Activated CD8-positive, alpha-beta T cell treated with anti-CD3 and anti-CD28 coated beads for 36 hours (primary cell): ENCODE measurements at regions not wholly inside any gene's neighbourhood (a gene's known extent, or its start where the extent isn't known, plus 50 kb on each side); places are given as distances from the start of the nearest gene placed in this dataset.

ENCODE experiments used
- ATAC-seq: fragments of 200-7000 bp; cut with Tn5 transposase; one replicate; pipeline ENCODE4 v1.10.0; 2021; ENCODE audit warnings: mild to moderate bottlenecking, moderate library complexity
- CTCF ChIA-PET: fragments of 350-600 bp; sonication (Branson Sonifier 250); formaldehyde crosslinking; loops from one replicate; lab custom pipeline; 2021; ENCODE audit warnings: antibody characterized with exemption; lab: Charles Lee
- POLR2A ChIA-PET: fragments of 350-600 bp; sonication (Branson Sonifier 250); formaldehyde crosslinking; loops from one replicate; lab custom pipeline; 2021; ENCODE audit warnings: antibody characterized with exemption; lab: Charles Lee
- DNase-seq: peaks from one replicate; pipeline ENCODE4 v3.0.0-alpha.2; 2020
- H3K27ac Mint-ChIP-seq: one replicate; pipeline ENCODE4 v1.8.0; 2021; ENCODE audit warnings: mild to moderate bottlenecking, mixed read lengths
- H3K27me3 Mint-ChIP-seq: one replicate; pipeline ENCODE4 v1.8.0; 2021; ENCODE audit warnings: mixed read lengths
- H3K36me3 Mint-ChIP-seq: one replicate; pipeline ENCODE4 v1.8.0; 2021; ENCODE audit warnings: low read depth, mixed read lengths
- H3K4me1 Mint-ChIP-seq: one replicate; pipeline ENCODE4 v1.8.0; 2021; ENCODE audit warnings: low read depth, mixed read lengths
- H3K4me3 Mint-ChIP-seq: one replicate; pipeline ENCODE4 v1.8.0; 2021; ENCODE audit warnings: mild to moderate bottlenecking, moderate library complexity, mixed read lengths
- H3K9me3 Mint-ChIP-seq: one replicate; pipeline ENCODE4 v1.8.0; 2021; ENCODE audit warnings: mixed read lengths
- intact Hi-C: fragments of 100-400 bp; cut with micrococcal nuclease; formaldehyde crosslinking; loops from one replicate; pipeline ENCODE4 v1.10.0; 2022
- TF ChIP-seq, protein P1 (sequence below): fragments of 200-600 bp; IDR thresholded peaks from one replicate; pipeline ENCODE4 v1.8.0; 2022; ENCODE audit warnings: antibody characterized with exemption, mild to moderate bottlenecking

- H3K9me3 Mint-ChIP-seq = peaks cover 4% of the 10 kb centered on the region
- no peak overlapping the region for H3K4me3 Mint-ChIP-seq
- peaks cover 6% of the 10 kb centered on the region for H3K27me3 Mint-ChIP-seq
- POLR2A ChIA-PET = no interaction called here
- H3K27ac Mint-ChIP-seq = no peak overlapping the region
- TF ChIP-seq, protein P1, sequence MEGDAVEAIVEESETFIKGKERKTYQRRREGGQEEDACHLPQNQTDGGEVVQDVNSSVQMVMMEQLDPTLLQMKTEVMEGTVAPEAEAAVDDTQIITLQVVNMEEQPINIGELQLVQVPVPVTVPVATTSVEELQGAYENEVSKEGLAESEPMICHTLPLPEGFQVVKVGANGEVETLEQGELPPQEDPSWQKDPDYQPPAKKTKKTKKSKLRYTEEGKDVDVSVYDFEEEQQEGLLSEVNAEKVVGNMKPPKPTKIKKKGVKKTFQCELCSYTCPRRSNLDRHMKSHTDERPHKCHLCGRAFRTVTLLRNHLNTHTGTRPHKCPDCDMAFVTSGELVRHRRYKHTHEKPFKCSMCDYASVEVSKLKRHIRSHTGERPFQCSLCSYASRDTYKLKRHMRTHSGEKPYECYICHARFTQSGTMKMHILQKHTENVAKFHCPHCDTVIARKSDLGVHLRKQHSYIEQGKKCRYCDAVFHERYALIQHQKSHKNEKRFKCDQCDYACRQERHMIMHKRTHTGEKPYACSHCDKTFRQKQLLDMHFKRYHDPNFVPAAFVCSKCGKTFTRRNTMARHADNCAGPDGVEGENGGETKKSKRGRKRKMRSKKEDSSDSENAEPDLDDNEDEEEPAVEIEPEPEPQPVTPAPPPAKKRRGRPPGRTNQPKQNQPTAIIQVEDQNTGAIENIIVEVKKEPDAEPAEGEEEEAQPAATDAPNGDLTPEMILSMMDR = no peak
- intact Hi-C loops = no loop called here
- CTCF ChIA-PET = interaction anchor here (1.1 kb wide), 1 partner anchor 55 kb away, joined by 5 read pairs; no protein-coding TSS in a partner anchor
- no peaks in the 10 kb centered on the region for H3K36me3 Mint-ChIP-seq
- no peaks in the 10 kb centered on the region for H3K4me1 Mint-ChIP-seq
- ATAC-seq = no peak
- DNase-seq = no peak
Observed at GRCh38 chr16:48487287-48487686, 102.1 kb upstream of the SIAH1 start.

GRCh38 chr16:48481772-48482171, 96.6 kb upstream of the SIAH1 start:
- ChIA-PET CTCF (interaction anchor here (1.3 kb wide), 2 partner anchors 12 to 142 kb away, joined by 3 to 4 read pairs; no protein-coding TSS in a partner anchor), POLR2A (no interaction called here)
- Mint-ChIP-seq H3K27ac (no peak overlapping the region), H3K9me3 (peaks cover 6% of the 10 kb centered on the region), H3K4me1 (no peaks in the 10 kb centered on the region), H3K27me3 (peaks cover 6% of the 10 kb centered on the region), H3K4me3 (no peak overlapping the region), H3K36me3 (no peaks in the 10 kb centered on the region)
- ATAC-seq = no peak
- TF ChIP-seq, protein P1 = no peak
- no peak for DNase-seq
- intact Hi-C loops = no loop called here

GRCh38 chr16:48481211-48481610, 96.0 kb upstream of the SIAH1 start:
- intact Hi-C loops = no loop called here
- no peak for ATAC-seq
- Mint-ChIP-seq H3K27ac (no peak overlapping the region), H3K27me3 (peaks cover 6% of the 10 kb centered on the region), H3K9me3 (peaks cover 6% of the 10 kb centered on the region), H3K4me1 (no peaks in the 10 kb centered on the region), H3K4me3 (no peak overlapping the region), H3K36me3 (no peaks in the 10 kb centered on the region)
- ChIA-PET POLR2A (no interaction called here), CTCF (interaction anchor here (1.3 kb wide), 1 partner anchor 11 kb away, joined by 4 read pairs; no protein-coding TSS in a partner anchor)
- DNase-seq = no peak
- TF ChIP-seq, protein P1 = no peak

DNA sequence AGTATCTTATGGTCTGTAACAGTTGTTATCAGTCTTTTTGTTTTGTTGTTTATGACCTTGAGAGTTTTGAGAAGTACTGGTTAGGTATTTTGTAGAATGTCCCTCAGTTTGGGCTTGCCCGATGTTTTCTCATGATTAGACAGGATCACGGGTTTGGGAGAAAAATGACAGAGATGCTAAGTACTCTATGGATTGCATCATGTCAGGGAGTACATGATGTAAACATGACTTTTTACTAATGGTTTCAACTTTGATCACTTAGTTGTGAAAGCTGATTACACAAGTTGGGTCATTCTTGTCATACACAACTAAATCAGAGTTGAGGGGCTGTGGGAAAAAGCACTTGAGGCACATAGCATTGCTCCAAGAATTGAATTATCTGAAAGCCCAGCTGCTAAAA, 94.7 kb upstream of the SIAH1 start:
- intact Hi-C loops = no loop called here
- peaks cover 11% of the 10 kb centered on the region for H3K27me3 Mint-ChIP-seq
- no peak for DNase-seq
- no peaks in the 10 kb centered on the region for H3K36me3 Mint-ChIP-seq
- ATAC-seq = no peak
- no peaks in the 10 kb centered on the region for H3K4me1 Mint-ChIP-seq
- POLR2A ChIA-PET = no interaction called here
- no peak overlapping the region for H3K4me3 Mint-ChIP-seq
- TF ChIP-seq, protein P1 = no peak
- CTCF ChIA-PET = interaction anchor here (1.2 to 1.5 kb wide), 2 partner anchors 58 to 143 kb away, joined by 3 read pairs; no protein-coding TSS in a partner anchor
- H3K9me3 Mint-ChIP-seq = peaks cover 11% of the 10 kb centered on the region
- no peak overlapping the region for H3K27ac Mint-ChIP-seq

- intact Hi-C loops = no loop called here
- DNase-seq (no peak), ATAC-seq (no peak)
- TF ChIP-seq, protein P1 = no peak
- no peak overlapping the region for H3K4me3 Mint-ChIP-seq
- H3K36me3 Mint-ChIP-seq = no peaks in the 10 kb centered on the region
- POLR2A ChIA-PET = no interaction called here
- H3K9me3 Mint-ChIP-seq = peaks cover 9% of the 10 kb centered on the region
- peaks cover 11% of the 10 kb centered on the region for H3K27me3 Mint-ChIP-seq
- CTCF ChIA-PET = interaction anchor here (1.2 to 1.5 kb wide), 2 partner anchors 57 to 144 kb away, joined by 3 read pairs; no protein-coding TSS in a partner anchor
- no peak overlapping the region for H3K27ac Mint-ChIP-seq
- H3K4me1 Mint-ChIP-seq = no peaks in the 10 kb centered on the region
Observed at GRCh38 chr16:48479329-48479728, 94.1 kb upstream of the SIAH1 start.
